ENCODE measurements at regions not wholly inside any gene's neighbourhood (a gene's known extent, or its start where the extent isn't known, plus 50 kb on each side); places are given as distances from the start of the nearest gene placed in this dataset.
"Not testable (repeated sequence)": the region's sequence is repeated elsewhere in the genome, so short reads cannot be mapped to it uniquely, and the experiment has no call there.

GRCh38 chr7:119969763-119970162 lies 303.2 kb upstream of the KCND2 start:
- DNase-seq: no peak

- DNase-seq: no peak
These were observed 298.0 kb upstream of the KCND2 start for GRCh38 chr7:119974972-119975371.

GRCh38 chr7:119982884-119983283 lies 290.1 kb upstream of the KCND2 start:
- DNase-seq: no peak

- no peak for DNase-seq
These were observed 289.5 kb upstream of the KCND2 start for GRCh38 chr7:119983468-119983867.

- DNase-seq: no peak
These were observed 288.7 kb upstream of the KCND2 start for GRCh38 chr7:119984247-119984646.

GRCh38 chr7:119988401-119988800 lies 284.6 kb upstream of the KCND2 start:
- no peak for DNase-seq

GRCh38 chr7:119994928-119995327 lies 278.0 kb upstream of the KCND2 start:
- DNase-seq: no peak

GRCh38 chr7:119996634-119997033 lies 276.3 kb upstream of the KCND2 start:
- DNase-seq: no peak

- no peak for DNase-seq
These were observed 273.1 kb upstream of the KCND2 start for GRCh38 chr7:119999738-120000475.

- no peak for DNase-seq
These were observed 267.3 kb upstream of the KCND2 start for GRCh38 chr7:120005720-120006119.

- DNase-seq: not testable (repeated sequence)
These were observed 258.7 kb upstream of the KCND2 start for GRCh38 chr7:120014301-120014700.

- no peak for DNase-seq
These were observed 258.0 kb upstream of the KCND2 start for GRCh38 chr7:120014925-120015465.

- no peak for DNase-seq
These were observed 251.9 kb upstream of the KCND2 start for GRCh38 chr7:120021085-120021484.

GRCh38 chr7:120023494-120024167 lies 249.3 kb upstream of the KCND2 start:
- DNase-seq: no peak

GRCh38 chr7:120028636-120029035 lies 244.3 kb upstream of the KCND2 start:
- no peak for DNase-seq

- no peak for DNase-seq
These were observed 242.1 kb upstream of the KCND2 start for GRCh38 chr7:120030876-120031275.

GRCh38 chr7:120033114-120033513 lies 239.9 kb upstream of the KCND2 start:
- peak; percentile 14 for DNase-seq

GRCh38 chr7:120039138-120039537 lies 233.8 kb upstream of the KCND2 start:
- DNase-seq: no peak

GRCh38 chr7:120041798-120042197 lies 231.2 kb upstream of the KCND2 start:
- DNase-seq: no peak

- no peak for DNase-seq
These were observed 229.7 kb upstream of the KCND2 start for GRCh38 chr7:120043250-120043649.

GRCh38 chr7:120052884-120053382 lies 220.0 kb upstream of the KCND2 start:
- peak; percentile 45 for DNase-seq

GRCh38 chr7:120053390-120053961 lies 219.5 kb upstream of the KCND2 start:
- DNase-seq: no peak

GRCh38 chr7:120054376-120055100 lies 218.4 kb upstream of the KCND2 start:
- DNase-seq: no peak

Measured in HCEC 1CT (cell line).